ENCODE measurements at regions not wholly inside any gene's neighbourhood (a gene's known extent, or its start where the extent isn't known, plus 50 kb on each side); places are given as distances from the start of the nearest gene placed in this dataset.
"Not testable (repeated sequence)": the region's sequence is repeated elsewhere in the genome, so short reads cannot be mapped to it uniquely, and the experiment has no call there.

GRCh38 chr6:157727629-157728182 lies 95.3 kb upstream of the SNX9 start:
- Mint-ChIP-seq H3K4me3 (ENCODE audit: unreplicated experiment) (no peak overlapping the region), H3K9me3 (ENCODE audit: unreplicated experiment) (peaks cover 21% of the 10 kb centered on the region), H3K27me3 (ENCODE audit: unreplicated experiment) (no peaks in the 10 kb centered on the region), H3K36me3 (ENCODE audit: unreplicated experiment) (peaks cover 9% of the 10 kb centered on the region), H3K4me1 (ENCODE audit: unreplicated experiment) (peaks cover 17% of the 10 kb centered on the region), H3K27ac (ENCODE audit: unreplicated experiment) (no peak overlapping the region)
- TF ChIP-seq CTCF (IDR thresholded peaks at IDR 0.05) = no peak
- peak; percentile 49 for DNase-seq (ENCODE audit: extremely low spot score, unreplicated experiment)

- no peak for TF ChIP-seq CTCF (IDR thresholded peaks at IDR 0.05)
- Mint-ChIP-seq H3K27ac (ENCODE audit: unreplicated experiment) (no peak overlapping the region), H3K4me3 (ENCODE audit: unreplicated experiment) (no peak overlapping the region), H3K4me1 (ENCODE audit: unreplicated experiment) (peaks cover 14% of the 10 kb centered on the region), H3K36me3 (ENCODE audit: unreplicated experiment) (peaks cover 9% of the 10 kb centered on the region), H3K27me3 (ENCODE audit: unreplicated experiment) (no peaks in the 10 kb centered on the region), H3K9me3 (ENCODE audit: unreplicated experiment) (peaks cover 21% of the 10 kb centered on the region)
- no peak for DNase-seq (ENCODE audit: extremely low spot score, unreplicated experiment)
Measured at GRCh38 chr6:157728183-157728881, 94.7 kb upstream of the SNX9 start.

DNA sequence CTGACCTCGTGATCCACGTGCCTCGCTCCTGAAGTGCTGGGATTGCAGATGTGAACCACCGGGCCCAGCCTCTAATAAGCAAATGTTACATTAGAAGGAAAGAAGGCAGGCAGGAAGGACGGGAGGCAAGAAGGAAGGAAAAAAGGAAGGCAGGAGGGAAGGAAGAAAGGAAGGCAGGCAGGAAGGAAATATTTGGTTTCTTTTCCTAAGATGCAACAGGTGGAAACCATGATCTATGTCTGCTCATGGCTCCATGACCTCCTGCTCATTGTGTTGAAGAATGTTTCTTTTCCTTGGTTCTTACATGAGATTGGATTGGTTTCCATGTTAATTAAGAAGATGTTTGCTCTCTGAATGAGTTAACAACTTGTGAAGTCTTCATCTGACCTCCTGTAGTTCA lies 91.8 kb upstream of the SNX9 start:
- no peak overlapping the region for H3K27ac Mint-ChIP-seq (ENCODE audit: unreplicated experiment)
- H3K27me3 Mint-ChIP-seq (ENCODE audit: unreplicated experiment) = no peaks in the 10 kb centered on the region
- H3K9me3 Mint-ChIP-seq (ENCODE audit: unreplicated experiment) = peaks cover 2% of the 10 kb centered on the region
- H3K36me3 Mint-ChIP-seq (ENCODE audit: unreplicated experiment) = peaks cover 1% of the 10 kb centered on the region
- DNase-seq (ENCODE audit: extremely low spot score, unreplicated experiment) = no peak
- peaks cover 3% of the 10 kb centered on the region for H3K4me1 Mint-ChIP-seq (ENCODE audit: unreplicated experiment)
- no peak for TF ChIP-seq CTCF (IDR thresholded peaks at IDR 0.05)
- no peak overlapping the region for H3K4me3 Mint-ChIP-seq (ENCODE audit: unreplicated experiment)

GRCh38 chr6:157732007-157732406 lies 91.0 kb upstream of the SNX9 start:
- TF ChIP-seq CTCF (IDR thresholded peaks at IDR 0.05) = no peak
- no peak overlapping the region for H3K27ac Mint-ChIP-seq (ENCODE audit: unreplicated experiment)

DNA sequence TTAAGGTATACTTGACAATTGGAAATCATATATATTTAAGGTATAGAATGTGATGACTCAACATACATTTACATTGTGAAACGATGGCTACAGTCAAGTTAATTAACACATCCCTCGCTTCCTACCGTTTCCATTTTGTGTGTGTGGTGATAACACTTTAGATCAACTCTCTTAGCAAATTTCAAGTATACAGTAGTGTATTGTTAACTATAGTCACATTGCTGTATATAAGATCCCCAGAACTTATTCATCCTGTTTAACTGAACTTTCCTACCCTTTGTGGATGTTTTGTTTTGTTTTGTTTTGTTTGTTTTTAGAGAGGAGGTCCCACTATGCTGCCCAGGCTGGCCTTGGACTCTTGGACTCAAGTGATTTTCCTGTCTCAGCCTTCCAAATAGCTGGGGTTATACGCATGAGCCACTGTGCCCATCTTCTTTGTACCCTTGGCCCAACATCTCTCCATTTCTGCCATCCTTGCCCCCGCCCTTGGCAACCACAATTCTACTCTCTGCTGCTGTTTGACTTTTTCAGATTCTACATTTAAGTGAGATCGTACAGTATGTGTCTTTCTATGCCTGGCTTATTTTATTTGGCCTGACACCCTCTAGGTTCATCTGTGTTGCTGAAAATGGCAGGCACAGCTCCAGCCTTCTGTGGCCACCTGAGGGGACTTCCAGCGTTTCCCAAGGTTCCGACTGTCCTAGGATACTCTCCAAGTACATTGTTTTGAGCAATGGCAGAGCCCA lies 90.5 kb upstream of the SNX9 start:
- H3K4me3 Mint-ChIP-seq (ENCODE audit: unreplicated experiment) = no peak overlapping the region

More at GRCh38 chr6:157732007-157732406, 91.0 kb upstream of the SNX9 start:
- Mint-ChIP-seq H3K36me3 (ENCODE audit: unreplicated experiment) (no peaks in the 10 kb centered on the region), H3K4me3 (ENCODE audit: unreplicated experiment) (no peak overlapping the region), H3K4me1 (ENCODE audit: unreplicated experiment) (no peaks in the 10 kb centered on the region), H3K9me3 (ENCODE audit: unreplicated experiment) (peaks cover under 1% of the 10 kb centered on the region), H3K27me3 (ENCODE audit: unreplicated experiment) (no peaks in the 10 kb centered on the region)
- DNase-seq (ENCODE audit: extremely low spot score, unreplicated experiment) = peak; percentile 49

DNA sequence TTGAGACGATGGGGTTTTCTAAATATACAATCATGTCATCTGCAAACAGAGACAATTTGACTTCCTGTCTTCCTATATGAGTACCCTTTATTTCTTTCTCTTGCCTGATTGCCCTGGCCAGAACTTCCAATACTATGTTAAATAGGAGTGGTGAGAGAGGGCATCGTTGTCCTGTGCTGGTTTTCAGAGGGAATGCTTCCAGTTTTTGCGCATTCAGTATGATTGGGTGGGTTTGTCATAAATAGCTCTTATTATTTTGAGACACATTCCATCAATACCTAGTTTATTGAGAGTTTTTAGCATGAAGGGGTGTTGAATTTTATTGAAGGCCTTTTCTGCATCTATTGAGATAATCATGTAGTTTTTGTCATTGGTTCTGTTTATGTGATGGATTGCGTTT lies 86.5 kb upstream of the SNX9 start:
- not testable (repeated sequence) for H3K27ac Mint-ChIP-seq (ENCODE audit: unreplicated experiment); H3K27me3 Mint-ChIP-seq (ENCODE audit: unreplicated experiment); H3K4me3 Mint-ChIP-seq (ENCODE audit: unreplicated experiment); DNase-seq (ENCODE audit: extremely low spot score, unreplicated experiment); H3K4me1 Mint-ChIP-seq (ENCODE audit: unreplicated experiment); H3K36me3 Mint-ChIP-seq (ENCODE audit: unreplicated experiment)
- H3K9me3 Mint-ChIP-seq (ENCODE audit: unreplicated experiment) = peaks cover 11% of the 10 kb centered on the region

More for the DNA sequence above, 90.5 kb upstream of the SNX9 start:
- no peak for TF ChIP-seq CTCF (IDR thresholded peaks at IDR 0.05)
- peak; percentile 42 for DNase-seq (ENCODE audit: extremely low spot score, unreplicated experiment)
- H3K27ac Mint-ChIP-seq (ENCODE audit: unreplicated experiment) = no peak overlapping the region
- H3K4me1 Mint-ChIP-seq (ENCODE audit: unreplicated experiment) = no peaks in the 10 kb centered on the region
- H3K27me3 Mint-ChIP-seq (ENCODE audit: unreplicated experiment) = peaks cover 4% of the 10 kb centered on the region
- H3K36me3 Mint-ChIP-seq (ENCODE audit: unreplicated experiment) = peaks cover 2% of the 10 kb centered on the region
- H3K9me3 Mint-ChIP-seq (ENCODE audit: unreplicated experiment) = peaks cover 7% of the 10 kb centered on the region

All from osteocyte (in vitro differentiated cells).